ENCODE measurements at regions not wholly inside any gene's neighbourhood (a gene's known extent, or its start where the extent isn't known, plus 50 kb on each side); places are given as distances from the start of the nearest gene placed in this dataset.

DNA sequence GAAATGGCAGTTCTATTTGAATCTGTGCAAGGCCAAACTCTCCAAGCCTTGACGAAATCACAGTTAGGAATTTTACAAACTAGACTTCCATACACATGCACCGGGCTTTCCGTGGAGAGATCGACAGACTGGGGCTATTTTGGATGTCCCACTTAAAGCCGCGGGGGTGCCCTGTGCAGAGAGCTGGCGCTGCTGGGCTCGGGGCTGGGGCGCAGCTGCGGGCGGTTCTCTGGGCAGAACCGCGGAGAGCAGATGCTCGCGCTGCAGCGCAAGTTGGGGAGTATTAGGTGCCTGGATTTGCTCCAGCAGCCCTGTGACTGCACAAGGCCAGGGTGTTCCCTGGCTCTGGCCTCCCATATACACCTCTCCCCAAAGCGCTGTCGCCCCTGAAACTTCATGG is 67.2 kb downstream of the SPATA19 start:
- TF ChIP-seq, protein P1, sequence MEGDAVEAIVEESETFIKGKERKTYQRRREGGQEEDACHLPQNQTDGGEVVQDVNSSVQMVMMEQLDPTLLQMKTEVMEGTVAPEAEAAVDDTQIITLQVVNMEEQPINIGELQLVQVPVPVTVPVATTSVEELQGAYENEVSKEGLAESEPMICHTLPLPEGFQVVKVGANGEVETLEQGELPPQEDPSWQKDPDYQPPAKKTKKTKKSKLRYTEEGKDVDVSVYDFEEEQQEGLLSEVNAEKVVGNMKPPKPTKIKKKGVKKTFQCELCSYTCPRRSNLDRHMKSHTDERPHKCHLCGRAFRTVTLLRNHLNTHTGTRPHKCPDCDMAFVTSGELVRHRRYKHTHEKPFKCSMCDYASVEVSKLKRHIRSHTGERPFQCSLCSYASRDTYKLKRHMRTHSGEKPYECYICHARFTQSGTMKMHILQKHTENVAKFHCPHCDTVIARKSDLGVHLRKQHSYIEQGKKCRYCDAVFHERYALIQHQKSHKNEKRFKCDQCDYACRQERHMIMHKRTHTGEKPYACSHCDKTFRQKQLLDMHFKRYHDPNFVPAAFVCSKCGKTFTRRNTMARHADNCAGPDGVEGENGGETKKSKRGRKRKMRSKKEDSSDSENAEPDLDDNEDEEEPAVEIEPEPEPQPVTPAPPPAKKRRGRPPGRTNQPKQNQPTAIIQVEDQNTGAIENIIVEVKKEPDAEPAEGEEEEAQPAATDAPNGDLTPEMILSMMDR (IDR thresholded peaks at IDR 0.05 in 4 of 5, conservative IDR thresholded peaks at IDR 0.05 in 1 of 5) = no peak
- TF ChIP-seq POLR2A (IDR thresholded peaks at IDR 0.05) = no peak

Data from gastrocnemius medialis (tissue), 4 donors.